ENCODE measurements at regions not wholly inside any gene's neighbourhood (a gene's known extent, or its start where the extent isn't known, plus 50 kb on each side); places are given as distances from the start of the nearest gene placed in this dataset.

DNA sequence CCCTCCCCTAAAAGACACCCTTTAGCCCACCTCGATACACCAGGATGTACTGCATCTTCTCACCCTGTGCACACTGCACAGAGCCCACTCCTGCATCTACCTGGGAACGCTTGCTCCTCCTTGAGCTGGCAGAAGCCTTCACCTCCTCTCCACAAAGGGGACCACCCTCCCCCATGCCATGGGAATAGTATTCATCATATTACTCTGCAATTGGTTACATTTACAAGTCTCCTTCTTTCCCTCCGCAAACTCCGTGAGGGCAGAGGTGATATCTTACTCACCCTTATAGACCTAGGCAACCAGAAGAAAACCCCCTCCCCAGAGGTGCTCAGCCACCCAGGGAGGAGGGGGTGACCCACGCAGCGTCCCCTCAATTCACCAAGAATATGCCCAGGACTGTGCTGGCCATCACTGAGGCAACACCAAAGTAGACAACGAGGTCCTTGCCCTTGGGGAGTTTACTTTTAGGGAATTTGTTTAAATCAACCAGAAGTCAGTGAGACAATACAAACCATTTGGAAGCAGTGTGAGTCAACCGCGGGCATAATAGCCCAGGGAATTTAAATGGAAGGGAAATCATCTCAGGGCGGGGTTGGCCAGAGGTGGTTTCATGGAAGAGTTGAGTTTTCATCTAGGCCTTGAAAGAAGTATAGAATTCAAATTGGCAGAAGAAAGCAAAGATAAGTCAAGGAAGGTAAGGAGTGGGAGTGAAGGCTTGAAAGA lies 214.5 kb downstream of the BARX2 start:
- TF ChIP-seq CREM (IDR thresholded peaks at IDR 0.05; ENCODE audit: low read depth) (no peak), NFYB (IDR thresholded peaks at IDR 0.05; ENCODE audit: insufficient read depth, low read depth, low read length) (no peak), POLR2A (IDR thresholded peaks at IDR 0.05; ENCODE audit: low read depth, low read length) (no peak)
